HUES64 (cell line): ENCODE measurements at regions not wholly inside any gene's neighbourhood (a gene's known extent, or its start where the extent isn't known, plus 50 kb on each side); places are given as distances from the start of the nearest gene placed in this dataset.

ENCODE experiments used
- H3K27ac ChIP-seq: 2 replicates; pipeline ENCODE4 v1.7.0; 2013; ENCODE audit warnings: low read depth, low read length, inconsistent platforms
- H3K27me3 ChIP-seq: 2 replicates; pipeline ENCODE4 v1.6.1; 2013; ENCODE audit warnings: mild to moderate bottlenecking, low read length; ENCODE audit not compliant: insufficient read depth
- H3K36me3 ChIP-seq: 2 replicates; pipeline ENCODE4 v1.6.1; 2013; ENCODE audit warnings: mild to moderate bottlenecking, low read length; ENCODE audit not compliant: insufficient read depth
- H3K4me1 ChIP-seq: 2 replicates; pipeline ENCODE4 v1.6.1; 2013; ENCODE audit warnings: mild to moderate bottlenecking, low read length, moderate library complexity; ENCODE audit not compliant: insufficient read depth
- H3K4me3 ChIP-seq: 2 replicates; pipeline ENCODE4 v1.5.1; 2013; ENCODE audit warnings: mild to moderate bottlenecking, low read length, moderate library complexity
- H3K9ac ChIP-seq: 2 replicates; pipeline ENCODE4 v1.6.1; 2013; ENCODE audit warnings: mild to moderate bottlenecking, low read depth, low read length
- H3K9me3 ChIP-seq: 2 replicates; pipeline ENCODE4 v1.6.1; 2013; ENCODE audit warnings: low read depth, low read length; ENCODE audit not compliant: insufficient read depth
- WGBS: fragments of 150-250, 120-280 bp; methylation state at CpG from one replicate; pipeline ENCODE4 v1.1.7; 2013; ENCODE audit warnings: missing lambda C conversion rate; 5-methylcytosine and 5-hydroxymethylcytosine counted together

DNA sequence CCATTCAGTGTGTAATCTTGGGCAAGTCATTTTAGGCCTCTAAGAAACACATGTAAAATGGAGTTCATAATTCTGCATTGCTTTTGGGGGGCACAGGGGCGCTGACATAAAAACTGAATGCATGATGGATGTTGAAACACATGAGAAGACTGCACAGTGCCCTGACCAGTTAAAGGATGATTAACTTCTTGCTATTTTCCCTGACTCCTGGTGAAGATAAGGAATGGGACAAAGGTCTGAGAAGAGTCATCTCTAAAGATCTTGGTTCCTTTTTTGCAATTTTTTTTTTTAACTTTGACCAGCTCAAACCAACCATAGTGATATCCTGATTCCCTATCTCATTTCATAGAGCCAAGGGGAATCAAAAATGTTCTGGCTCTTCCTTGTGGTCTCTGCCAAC, 134.9 kb upstream of the TENM4 start:
- H3K4me1 ChIP-seq, result no peaks in the 10 kb centered on the region
- no peak overlapping the region for H3K9ac ChIP-seq
- no peaks in the 10 kb centered on the region for H3K9me3 ChIP-seq
- H3K27ac ChIP-seq, result no peak overlapping the region
- H3K36me3 ChIP-seq, result no peaks in the 10 kb centered on the region
- WGBS, result 94% methylated on average over 1 of the region's 1 CpG
- no peak overlapping the region for H3K4me3 ChIP-seq
- H3K27me3 ChIP-seq, result no peaks in the 10 kb centered on the region

DNA sequence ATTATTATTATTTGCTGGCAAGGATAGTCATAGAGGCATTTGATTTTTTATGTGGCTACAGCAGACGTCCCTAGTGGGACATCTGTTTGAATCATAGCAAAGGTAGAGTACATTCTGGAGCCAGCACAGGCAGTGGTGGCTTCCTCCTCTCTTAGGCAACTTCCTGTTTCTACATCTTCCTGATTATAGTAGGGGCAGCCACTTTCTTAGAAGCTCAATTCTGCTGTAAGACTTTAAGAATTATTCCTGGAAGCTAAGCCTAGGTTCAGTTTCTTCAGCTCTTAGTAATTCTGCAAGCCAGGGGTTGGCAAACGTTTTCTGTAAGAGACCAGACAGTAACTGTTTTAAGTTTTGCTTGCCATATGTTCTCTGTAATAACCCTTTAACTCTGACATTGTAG, 129.3 kb upstream of the TENM4 start:
- Histone ChIP-seq H3K9me3 (no peaks in the 10 kb centered on the region), H3K4me1 (no peaks in the 10 kb centered on the region), H3K27me3 (no peaks in the 10 kb centered on the region), H3K4me3 (no peak overlapping the region), H3K27ac (no peak overlapping the region), H3K9ac (no peak overlapping the region), H3K36me3 (no peaks in the 10 kb centered on the region)
- 89% methylated on average over 2 of the region's 2 CpGs for WGBS

DNA sequence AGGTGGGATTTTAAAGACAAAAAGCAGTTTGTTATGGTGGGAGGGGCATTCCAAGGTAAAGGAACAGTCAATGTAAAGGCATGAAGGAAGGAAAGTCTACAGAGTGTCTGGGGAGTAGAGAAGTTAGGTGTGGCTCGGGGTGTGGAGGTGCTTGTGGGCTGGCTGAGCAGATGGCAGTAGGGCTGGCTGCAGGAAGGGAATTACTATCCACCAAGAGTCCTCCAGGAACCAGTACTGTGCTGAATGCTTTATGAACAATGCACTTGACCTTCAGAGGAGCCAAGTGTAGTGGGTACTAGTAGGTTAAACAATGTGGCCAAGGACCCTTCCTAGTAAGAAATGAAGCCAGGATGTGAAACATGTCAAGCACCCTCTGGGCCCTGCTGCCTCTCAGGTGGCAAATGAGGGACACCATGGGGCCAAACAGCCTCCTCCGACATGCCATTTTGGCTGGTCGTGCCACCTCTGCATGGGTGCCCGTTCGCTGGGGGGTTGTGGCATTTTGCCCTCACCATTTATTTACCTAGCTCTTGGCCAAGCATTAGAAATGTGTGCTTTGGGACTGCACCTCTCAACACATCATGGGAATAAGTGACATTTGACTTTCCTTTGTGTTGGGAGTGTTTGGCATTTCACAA, 123.6 kb upstream of the TENM4 start:
- Histone ChIP-seq H3K4me1 (no peaks in the 10 kb centered on the region), H3K27ac (no peak overlapping the region), H3K27me3 (no peaks in the 10 kb centered on the region), H3K36me3 (no peaks in the 10 kb centered on the region), H3K9me3 (no peaks in the 10 kb centered on the region), H3K4me3 (no peak overlapping the region), H3K9ac (no peak overlapping the region)
- WGBS, result 95% methylated on average over 5 of the region's 5 CpGs

DNA sequence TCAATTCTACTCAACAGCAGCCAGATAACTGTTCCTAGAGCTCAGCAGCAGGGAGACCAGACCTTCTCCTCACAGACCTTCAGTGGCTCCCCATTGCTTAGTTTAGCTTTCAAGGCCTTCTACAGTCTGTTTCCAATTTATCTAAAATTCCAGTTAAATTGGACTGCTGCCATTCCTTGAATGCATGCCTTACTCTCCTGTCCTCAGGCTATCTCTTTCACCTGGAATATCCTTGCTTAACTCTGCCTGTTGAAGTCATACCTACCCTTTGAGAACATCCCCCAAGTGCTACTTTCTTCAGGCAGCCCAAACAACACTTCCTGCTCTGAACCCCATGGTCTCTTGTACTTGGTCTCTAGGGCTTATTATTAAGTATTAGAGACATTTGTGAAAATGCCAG, 120.7 kb upstream of the TENM4 start:
- H3K9me3 ChIP-seq, result no peaks in the 10 kb centered on the region
- no peak overlapping the region for H3K27ac ChIP-seq
- no peak overlapping the region for H3K9ac ChIP-seq
- no peaks in the 10 kb centered on the region for H3K36me3 ChIP-seq
- H3K4me3 ChIP-seq, result no peak overlapping the region
- no peaks in the 10 kb centered on the region for H3K4me1 ChIP-seq
- no peaks in the 10 kb centered on the region for H3K27me3 ChIP-seq

DNA sequence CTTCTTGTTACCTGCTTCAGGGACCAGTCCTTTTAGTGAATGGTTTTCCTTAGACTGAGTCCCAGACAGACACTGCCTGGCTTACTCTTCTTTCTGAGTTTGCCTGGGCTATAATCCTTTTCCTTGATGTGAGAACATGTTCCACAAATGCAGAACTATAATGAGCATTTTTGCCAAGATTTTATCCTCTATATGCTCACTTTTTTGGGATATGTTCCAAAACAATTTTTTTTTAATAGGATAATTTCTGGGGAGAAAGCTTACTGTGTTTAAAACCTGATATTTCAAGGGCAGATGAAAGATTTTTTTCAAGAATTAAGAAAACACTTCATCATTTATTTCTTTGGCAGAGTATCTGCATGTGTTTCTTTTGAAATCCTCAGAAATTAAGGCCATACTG, 110.0 kb upstream of the TENM4 start:
- Histone ChIP-seq H3K9ac (no peak overlapping the region), H3K36me3 (no peaks in the 10 kb centered on the region), H3K9me3 (peaks cover 3% of the 10 kb centered on the region; the same call in 1 of the 2 replicates), H3K4me1 (no peaks in the 10 kb centered on the region), H3K4me3 (no peak overlapping the region), H3K27me3 (no peaks in the 10 kb centered on the region), H3K27ac (no peak overlapping the region)

DNA sequence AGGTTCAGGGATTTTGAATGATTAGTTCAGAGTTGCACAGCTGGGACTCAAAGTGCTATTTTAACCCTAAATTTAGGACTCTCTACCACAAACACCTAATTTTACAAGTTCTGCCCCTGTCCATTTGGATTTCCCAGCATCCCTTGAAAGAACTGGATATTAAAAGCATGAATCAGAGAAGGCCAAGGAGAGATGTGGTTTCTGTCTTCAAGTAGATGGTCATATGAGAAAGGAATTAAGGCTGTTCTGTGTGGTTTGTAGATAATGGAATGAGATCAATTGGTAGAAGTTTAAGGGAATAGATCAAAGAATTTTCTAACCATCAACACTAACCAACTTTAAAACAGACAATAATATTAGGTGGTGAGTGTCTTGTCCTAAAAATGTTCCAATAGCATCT, 106.4 kb upstream of the TENM4 start:
- H3K36me3 ChIP-seq, result no peaks in the 10 kb centered on the region
- H3K9me3 ChIP-seq, result peaks cover under 1% of the 10 kb centered on the region; the same call in 1 of the 2 replicates
- H3K27me3 ChIP-seq, result no peaks in the 10 kb centered on the region
- H3K4me3 ChIP-seq, result no peak overlapping the region
- no peak overlapping the region for H3K9ac ChIP-seq
- H3K27ac ChIP-seq, result no peak overlapping the region
- H3K4me1 ChIP-seq, result peaks cover 11% of the 10 kb centered on the region

DNA sequence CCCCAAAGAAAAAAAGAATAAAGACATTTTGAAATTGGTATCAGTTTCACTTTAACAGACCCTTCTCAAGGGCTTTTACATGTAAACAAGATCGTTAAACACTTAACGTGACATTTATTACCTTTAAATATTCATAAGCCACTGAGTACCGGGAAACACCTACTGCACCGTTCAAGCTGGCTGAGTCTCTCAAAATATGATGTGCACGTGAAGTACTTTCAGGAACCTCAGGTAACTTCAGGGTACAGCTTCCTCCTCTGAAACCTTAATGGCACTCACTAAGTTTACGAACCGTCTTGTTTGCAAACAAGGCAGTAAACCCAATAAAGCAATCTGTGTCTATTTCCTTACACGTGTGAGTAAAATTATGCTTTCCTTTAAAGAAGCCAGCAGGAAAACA, 105.5 kb upstream of the TENM4 start:
- H3K36me3 ChIP-seq, result no peaks in the 10 kb centered on the region
- H3K4me1 ChIP-seq, result peaks cover 11% of the 10 kb centered on the region
- no peaks in the 10 kb centered on the region for H3K9me3 ChIP-seq
- H3K27ac ChIP-seq, result no peak overlapping the region
- WGBS, result 76% methylated on average over 8 of the region's 8 CpGs
- H3K4me3 ChIP-seq, result no peak overlapping the region
- H3K9ac ChIP-seq, result no peak overlapping the region
- H3K27me3 ChIP-seq, result no peaks in the 10 kb centered on the region

DNA sequence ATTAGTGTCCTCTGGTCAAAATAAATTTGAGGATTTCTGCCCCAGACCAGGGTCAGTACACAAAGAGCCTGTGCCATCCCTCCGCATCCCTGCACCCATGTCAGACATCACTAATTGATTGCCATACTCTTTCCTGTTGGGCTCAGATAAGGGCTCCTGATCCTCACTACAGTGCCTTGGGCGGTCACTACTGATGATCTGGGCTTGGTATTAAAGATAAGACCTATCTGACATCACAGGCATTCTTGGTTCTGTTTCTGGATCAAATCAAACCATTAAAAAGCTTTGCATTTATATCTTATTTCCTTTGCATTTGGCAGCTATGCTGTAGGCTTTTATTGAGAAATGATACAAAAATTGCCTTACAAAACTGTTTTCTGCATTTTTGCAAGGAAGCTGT, 103.5 kb upstream of the TENM4 start:
- H3K9ac ChIP-seq, result no peak overlapping the region
- 79% methylated on average over 2 of the region's 2 CpGs for WGBS
- no peaks in the 10 kb centered on the region for H3K27me3 ChIP-seq
- H3K4me3 ChIP-seq, result no peak overlapping the region
- no peak overlapping the region for H3K27ac ChIP-seq
- peaks cover 11% of the 10 kb centered on the region for H3K4me1 ChIP-seq
- H3K9me3 ChIP-seq, result no peaks in the 10 kb centered on the region
- no peaks in the 10 kb centered on the region for H3K36me3 ChIP-seq

DNA sequence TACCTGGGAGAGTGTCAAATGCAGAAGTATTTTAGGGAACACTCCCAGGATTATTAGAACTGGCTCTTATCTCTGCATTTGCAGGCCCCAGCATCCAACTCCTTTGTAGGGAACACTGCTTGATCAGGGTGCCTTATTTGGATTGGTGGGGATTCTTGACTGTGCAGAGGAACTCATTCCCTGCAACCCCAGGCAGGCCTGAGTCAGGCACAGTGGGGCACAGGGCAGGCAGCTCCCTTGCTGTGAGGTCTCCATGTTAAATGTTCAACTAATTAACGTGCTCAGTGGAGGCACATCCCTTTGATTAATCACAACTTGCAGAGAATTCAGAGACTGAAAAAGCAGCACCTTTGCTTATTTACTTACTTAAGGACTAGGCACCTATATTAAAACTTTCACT, 102.3 kb upstream of the TENM4 start:
- no peak overlapping the region for H3K9ac ChIP-seq
- H3K9me3 ChIP-seq, result no peaks in the 10 kb centered on the region
- H3K4me1 ChIP-seq, result peaks cover 11% of the 10 kb centered on the region
- no peak overlapping the region for H3K27ac ChIP-seq
- H3K36me3 ChIP-seq, result no peaks in the 10 kb centered on the region
- 22% methylated on average over 1 of the region's 1 CpG for WGBS
- no peaks in the 10 kb centered on the region for H3K27me3 ChIP-seq
- H3K4me3 ChIP-seq, result no peak overlapping the region

DNA sequence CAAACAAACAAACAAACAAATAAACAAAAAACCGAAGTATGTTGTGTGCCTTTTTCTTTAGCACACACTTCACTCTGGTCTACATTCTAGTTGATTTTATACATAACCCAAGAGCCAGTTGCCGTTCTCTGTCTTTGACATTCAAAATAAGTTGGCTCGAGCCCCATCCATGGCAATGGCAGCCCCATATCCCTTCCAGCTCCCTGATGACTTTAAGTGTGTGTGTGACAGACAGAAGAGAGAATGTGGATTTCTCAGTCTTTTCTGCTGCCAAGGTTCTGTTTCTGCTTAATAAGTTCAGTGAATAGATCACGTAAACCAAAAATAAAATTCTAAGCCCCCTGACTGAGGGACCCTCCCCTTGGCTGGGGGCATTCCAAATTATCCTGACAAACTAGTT, 100.6 kb upstream of the TENM4 start:
- 90% methylated on average over 4 of the region's 4 CpGs for WGBS
- no peaks in the 10 kb centered on the region for H3K27me3 ChIP-seq
- no peak overlapping the region for H3K4me3 ChIP-seq
- H3K9me3 ChIP-seq, result no peaks in the 10 kb centered on the region
- H3K4me1 ChIP-seq, result peaks cover 11% of the 10 kb centered on the region
- H3K36me3 ChIP-seq, result no peaks in the 10 kb centered on the region
- H3K9ac ChIP-seq, result no peak overlapping the region
- H3K27ac ChIP-seq, result no peak overlapping the region

DNA sequence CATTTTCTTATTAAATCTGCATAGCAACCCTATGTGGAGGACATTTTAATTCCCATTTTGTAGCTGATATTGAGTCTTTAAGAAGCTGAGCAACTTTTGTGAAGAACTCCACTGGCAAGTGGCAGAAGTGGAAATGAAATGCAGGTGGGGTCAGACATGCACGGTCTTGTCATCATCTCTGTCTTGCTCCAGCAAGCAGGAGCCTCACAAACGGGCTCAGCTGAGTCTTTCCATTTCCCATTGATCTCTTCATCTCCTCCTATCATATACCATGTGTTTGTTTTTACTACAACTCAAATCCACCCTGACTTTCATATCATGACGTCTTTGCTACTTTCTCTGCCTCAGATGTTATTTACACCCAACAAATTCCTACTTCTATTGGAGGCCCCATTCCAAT, 97.9 kb upstream of the TENM4 start:
- no peak overlapping the region for H3K4me3 ChIP-seq
- no peaks in the 10 kb centered on the region for H3K27me3 ChIP-seq
- H3K27ac ChIP-seq, result no peak overlapping the region
- H3K9me3 ChIP-seq, result no peaks in the 10 kb centered on the region
- 91% methylated on average over 3 of the region's 3 CpGs for WGBS
- peaks cover 11% of the 10 kb centered on the region for H3K4me1 ChIP-seq
- H3K36me3 ChIP-seq, result no peaks in the 10 kb centered on the region
- no peak overlapping the region for H3K9ac ChIP-seq

DNA sequence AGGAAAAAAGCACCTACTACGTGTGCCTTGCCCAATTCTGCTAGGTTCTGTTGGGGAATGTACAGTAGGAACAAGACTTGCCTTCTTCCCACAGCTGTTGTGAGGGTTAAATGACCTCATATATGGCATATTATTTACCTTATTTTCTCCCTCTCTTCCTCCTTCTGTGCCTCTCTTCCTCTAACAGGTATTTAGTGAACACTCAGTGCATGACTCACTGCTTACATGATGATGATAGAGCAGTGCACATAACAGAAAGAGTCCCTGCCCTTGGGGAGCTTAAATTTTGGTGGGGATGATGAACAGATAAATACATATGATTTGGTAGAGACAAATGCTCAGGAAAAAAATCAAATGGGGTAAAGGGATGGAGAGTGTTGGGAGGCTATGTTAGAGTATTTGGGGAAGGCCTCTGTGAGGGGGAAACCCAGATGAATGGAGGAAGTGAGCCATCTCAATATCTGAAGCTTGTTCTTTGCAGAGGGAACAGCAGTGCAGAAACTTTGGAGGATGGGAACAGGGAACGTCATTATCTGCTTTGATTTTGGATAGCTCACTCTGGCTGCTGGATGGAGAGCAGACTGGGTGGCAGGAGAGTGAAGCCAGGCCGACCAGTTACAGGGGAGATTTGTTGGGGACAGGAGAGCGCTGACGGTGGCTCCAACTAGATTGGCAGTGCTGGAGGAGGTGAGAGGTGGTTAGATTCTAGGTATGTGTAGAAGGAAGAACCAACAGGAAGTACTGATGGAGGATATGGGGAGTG, 95.5 kb upstream of the TENM4 start:
- no peak overlapping the region for H3K9ac ChIP-seq
- WGBS, result 85% methylated on average over 5 of the region's 5 CpGs
- H3K27ac ChIP-seq, result no peak overlapping the region

More for the DNA sequence above, 95.5 kb upstream of the TENM4 start:
- Histone ChIP-seq H3K9me3 (no peaks in the 10 kb centered on the region), H3K36me3 (no peaks in the 10 kb centered on the region), H3K27me3 (no peaks in the 10 kb centered on the region), H3K4me3 (no peak overlapping the region), H3K4me1 (no peaks in the 10 kb centered on the region)
